Putamen (tissue), 1 donor: ENCODE measurements at regions not wholly inside any gene's neighbourhood (a gene's known extent, or its start where the extent isn't known, plus 50 kb on each side); places are given as distances from the start of the nearest gene placed in this dataset.

Experiments
- DNase-seq: peaks from one replicate; pipeline ENCODE4 v3.0.0-alpha.2; 2016; ENCODE audit warnings: low spot score

DNA sequence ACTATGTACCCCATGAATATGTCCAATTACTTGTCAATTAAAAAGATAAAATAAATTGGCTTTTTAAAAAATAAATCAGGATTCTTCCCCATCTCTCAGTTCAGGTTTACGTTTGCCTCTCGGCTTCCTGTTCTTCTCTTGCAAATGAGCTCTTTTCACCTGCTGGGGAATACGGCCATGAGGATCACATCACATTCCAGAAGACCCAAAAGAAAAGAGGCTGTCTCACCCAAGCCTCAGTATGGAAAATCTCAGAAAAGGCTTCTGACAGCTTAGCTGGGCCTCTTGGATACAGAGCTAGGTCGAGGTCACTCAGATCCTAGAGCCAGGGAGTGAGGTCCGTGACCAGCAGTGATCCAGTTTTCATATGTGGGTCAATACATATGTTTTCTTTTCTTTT is 171.2 kb upstream of the SDK2 start:
- DNase-seq = no peak

GRCh38 chr17:73819440-73820395 is 175.5 kb upstream of the SDK2 start:
- no peak for DNase-seq

DNA sequence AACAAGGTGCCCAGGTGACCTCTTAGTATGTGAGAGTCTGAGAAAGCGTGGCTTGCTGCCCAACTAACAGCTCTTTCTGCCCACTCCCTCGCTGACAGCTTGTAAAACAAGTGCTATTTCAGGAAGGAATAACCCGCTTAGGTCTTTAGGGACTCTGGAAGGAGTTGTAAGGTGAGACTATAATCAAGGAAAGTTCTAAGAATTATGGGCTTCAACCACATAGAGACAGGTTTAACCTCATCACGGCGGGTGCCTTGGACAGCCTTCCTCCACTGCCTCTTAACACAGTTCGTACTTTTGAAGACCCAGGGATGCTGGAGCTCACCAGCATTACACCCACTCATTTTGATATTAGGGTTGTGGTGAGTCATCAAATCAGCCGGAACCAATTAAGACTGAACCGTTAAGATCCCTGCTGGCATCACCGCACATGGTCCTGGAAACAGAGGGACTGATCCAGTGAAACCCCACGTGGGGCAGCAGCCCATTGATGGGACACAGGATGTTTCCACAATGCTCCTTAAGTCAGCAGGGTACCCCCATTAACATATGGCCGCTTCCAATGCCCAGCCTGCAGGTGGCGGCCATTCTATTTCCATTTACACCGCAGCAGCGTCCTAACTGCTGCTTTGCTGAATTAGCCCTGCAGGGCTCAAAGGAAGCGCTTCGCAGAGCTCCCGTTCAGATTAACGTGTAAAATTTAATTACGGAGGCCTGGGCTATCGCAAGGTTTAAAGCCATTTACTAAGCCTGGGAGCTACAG is 176.6 kb upstream of the SDK2 start:
- DNase-seq = no peak

DNA sequence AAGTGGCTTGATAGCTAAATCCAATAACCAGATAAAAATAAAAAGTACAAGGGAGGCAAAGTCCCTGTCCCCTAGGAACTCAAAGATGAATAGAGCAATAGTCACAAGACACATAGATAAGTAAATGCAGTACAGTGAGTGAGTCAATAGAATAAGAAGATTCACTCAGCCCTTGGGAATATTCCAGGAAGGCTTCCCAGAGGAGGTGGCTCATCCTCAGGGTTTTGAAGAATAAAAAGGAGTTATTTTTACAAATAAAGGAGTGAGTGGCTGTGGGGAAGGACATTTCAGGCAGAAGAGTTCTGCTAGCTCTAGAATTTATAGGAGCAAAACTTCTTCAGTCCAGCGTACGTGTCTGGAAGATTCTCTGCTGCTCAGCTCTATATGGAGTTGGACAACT is 177.4 kb upstream of the SDK2 start:
- no peak for DNase-seq

- no peak for DNase-seq
These were observed 178.1 kb upstream of the SDK2 start for GRCh38 chr17:73822371-73822770.

GRCh38 chr17:73823684-73824083 is 179.4 kb upstream of the SDK2 start:
- no peak for DNase-seq

DNA sequence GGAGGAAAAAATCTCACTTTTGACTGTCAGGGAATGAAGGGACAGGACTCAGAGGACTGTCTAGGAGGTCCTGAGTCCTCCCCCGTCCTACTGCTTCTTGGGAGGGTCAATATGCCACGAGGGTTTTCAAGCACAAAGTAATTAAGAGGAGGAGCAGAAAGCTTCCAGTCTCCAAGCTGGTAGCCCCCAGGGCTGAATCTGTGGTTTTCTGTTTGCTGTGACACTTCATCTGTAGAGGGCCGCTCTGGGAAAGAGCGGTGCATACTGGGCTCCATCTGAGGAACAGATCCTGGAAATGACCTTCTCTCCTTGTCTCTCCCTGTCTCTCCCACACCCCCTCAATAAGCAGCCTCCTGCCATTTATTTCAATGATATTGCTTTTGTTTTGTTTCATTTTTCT is 180.1 kb upstream of the SDK2 start:
- no peak for DNase-seq

DNA sequence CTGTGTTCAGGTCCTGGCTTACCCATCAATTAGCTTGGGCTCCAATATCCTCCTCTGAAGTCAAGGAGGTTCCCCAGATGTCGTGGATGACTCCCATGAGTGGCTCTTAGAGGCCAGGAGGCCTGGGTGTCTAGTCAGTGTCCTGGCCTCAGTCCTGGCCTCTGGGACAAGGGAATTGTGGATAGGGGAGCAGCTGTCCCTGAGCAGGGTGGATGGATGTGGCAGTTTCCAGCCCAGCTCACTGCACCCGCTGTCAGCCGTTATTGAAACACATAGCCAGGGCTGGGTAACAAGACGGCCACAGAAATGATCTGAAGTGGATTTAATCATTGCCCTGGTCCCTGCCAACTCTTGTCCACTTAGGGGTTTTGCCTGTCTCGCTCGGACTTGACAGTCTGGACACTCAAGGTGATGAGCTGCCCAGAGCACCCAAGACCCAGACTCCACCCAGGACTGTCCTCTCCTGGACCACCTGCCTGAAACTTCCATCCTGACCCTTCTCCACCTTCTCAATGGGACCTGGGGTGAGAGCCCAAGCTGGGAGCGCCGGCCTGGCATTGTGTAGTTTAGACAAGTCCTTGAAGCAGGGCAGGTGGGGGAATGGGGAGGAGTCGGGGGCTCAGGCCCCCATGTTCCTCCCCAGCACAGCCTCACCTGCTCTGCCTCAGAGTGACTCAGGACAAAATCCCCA is 182.1 kb upstream of the SDK2 start:
- DNase-seq = no peak

DNA sequence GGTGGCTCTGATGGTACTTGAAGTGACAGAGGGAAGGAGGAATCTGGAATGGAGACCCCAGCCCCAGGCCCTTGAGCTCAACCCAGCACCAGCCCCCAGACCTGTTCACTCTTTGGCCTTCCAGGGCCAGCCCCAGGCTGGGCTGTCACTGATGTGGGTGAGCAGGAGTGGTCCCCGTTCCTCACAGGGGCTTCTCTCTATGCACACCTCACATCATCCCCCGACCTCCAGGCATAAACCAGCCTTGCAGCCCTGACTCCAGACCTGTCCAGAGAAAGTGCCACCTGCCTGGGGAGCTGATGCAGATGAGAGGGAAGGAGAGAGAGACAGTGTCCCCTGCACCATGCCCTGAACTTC is 182.6 kb upstream of the SDK2 start:
- DNase-seq = no peak

DNA sequence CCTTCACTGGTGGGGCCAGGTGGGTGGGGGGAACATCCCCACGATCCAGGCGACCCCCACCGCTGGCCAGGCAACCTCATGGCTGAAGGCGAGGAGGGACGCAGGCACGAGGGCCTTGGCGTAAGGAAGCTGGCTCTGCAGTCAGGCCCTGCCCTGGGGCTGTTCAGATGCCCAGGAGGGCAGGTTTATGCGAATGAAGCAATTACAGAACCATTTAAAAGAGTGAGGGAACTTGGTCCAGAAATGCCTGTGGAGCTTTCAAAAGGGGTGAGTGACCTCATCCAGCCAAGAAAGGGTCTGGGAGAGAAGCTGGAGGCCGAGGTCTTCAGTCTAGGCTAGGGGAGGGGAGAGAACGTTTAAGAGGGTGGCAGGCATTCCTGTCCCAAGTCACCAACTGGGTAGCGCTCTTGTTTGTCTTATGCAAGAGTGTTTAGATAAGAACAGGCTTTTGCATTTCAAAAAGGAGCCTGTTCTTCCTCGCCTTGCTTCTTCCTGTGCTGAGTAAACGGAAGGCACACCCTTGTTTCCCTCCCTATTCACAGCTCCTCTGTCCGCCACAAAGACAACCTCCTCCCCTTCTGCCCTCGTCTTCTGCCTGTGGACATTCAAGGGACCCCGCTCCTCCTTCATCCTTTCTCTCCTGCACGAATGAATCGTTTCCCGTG is 183.5 kb upstream of the SDK2 start:
- no peak for DNase-seq

DNA sequence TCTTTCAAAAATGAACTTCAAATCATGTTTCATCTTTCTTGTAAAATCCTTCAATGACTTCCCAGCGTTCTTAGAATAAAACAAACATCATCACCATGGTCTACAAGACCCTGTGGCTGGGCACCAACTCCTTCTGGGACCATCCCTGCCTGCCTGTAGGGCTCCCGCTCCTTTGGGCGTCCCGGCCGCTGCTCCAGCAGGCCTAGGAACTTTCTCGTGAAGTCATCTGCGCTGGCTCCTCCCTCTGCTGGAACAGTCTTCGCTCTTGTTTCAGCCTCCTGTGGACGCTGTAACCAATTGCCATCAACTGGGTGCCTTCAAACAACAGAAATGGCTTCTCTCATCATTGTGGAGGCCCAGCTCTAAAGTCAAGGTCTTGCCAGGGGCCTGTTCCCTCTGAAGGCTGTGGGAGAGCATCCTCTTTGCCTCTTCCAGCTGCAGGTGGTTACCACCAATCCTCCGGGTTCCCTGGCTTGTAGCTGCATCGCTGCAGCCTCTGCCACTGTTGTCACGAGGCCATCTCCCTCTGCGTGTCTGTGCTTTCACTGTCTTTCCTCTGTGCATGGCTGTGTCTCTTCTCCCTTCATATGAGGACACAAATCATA is 185.5 kb upstream of the SDK2 start:
- DNase-seq = no peak

GRCh38 chr17:73831699-73832098 is 187.5 kb upstream of the SDK2 start:
- no peak for DNase-seq

DNA sequence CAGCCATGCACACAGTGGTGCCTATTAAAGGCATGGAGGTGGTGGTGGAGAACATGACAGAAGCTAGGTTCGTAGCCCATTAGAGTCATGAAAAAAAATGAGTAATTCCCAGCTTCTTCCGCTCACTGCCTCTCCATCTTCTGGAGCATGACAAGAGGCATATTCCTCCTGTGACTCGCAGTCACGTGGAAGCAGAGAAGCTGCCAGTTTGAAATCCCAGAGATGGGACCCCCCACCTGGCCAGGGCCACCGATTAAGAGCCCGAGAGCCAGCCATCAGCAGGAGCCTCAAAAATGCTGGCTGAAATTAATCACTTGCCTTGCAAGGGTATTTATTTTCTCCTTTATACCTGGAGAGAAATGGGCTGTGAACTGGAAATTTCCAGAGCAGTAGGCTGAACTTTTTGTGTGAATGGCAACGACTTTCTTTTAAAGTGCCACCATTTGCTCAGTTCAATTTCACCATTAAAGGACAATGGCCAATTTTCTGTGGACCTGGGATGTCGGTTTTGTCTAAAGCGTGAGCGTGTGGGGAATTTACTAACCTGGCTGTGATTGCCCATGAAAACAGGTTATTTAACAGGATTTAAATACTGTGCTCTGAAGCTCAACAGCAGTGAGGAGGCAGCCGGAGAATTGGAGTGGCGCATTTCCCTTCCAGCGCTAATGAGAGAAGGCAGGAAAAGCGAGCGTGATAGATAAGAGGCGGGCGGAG is 189.7 kb upstream of the SDK2 start:
- DNase-seq = no peak

DNA sequence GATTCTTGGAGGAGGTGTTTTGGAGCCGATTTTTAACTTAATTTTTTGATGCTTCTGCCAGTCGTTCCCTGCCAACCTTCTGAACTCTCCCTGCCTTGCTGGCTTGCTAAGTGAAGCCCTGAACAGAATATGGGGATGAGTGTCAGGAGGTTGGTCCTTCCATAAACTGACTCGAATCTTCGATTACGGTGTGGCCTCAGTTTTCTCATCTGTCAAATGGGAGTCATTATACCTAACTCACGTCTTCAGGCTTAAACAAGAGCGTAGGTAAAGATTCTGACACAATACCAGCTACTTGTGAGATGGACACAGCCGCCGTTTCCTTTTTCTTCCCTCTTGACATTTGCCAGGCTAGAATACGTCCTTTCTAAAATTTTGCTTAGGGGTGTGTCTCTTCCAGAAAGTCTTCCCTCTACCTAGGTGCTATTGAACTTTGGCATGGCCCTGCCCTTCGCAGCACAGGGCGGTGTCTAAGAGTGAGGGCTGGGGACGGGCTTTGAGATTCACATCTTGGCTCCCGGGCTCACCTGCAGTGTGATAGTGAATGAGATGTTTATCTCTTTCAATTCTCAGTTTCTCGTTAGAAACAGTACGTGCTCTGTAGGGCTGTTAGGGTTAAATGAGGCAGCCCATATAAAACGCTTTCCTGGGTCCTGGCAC is 190.6 kb upstream of the SDK2 start:
- DNase-seq = no peak

DNA sequence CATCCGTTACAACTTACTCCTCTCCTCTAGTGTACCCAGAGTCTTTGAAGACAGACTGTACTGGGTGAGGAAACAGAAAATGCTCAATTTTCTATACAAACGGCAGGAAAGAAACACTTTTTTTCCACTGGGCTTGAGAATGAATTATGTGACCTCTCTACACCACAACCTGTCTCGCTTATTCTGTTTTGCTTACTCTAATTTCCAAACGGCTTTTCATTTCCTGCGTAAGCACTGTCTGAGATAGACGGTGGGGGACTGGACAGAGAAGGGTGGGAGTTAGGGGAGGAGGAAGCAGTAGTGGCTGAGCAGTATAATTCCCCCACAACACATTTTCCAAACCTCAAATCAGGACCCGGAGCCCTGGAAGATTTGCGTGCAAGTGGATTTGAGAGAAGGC is 191.4 kb upstream of the SDK2 start:
- no peak for DNase-seq

DNA sequence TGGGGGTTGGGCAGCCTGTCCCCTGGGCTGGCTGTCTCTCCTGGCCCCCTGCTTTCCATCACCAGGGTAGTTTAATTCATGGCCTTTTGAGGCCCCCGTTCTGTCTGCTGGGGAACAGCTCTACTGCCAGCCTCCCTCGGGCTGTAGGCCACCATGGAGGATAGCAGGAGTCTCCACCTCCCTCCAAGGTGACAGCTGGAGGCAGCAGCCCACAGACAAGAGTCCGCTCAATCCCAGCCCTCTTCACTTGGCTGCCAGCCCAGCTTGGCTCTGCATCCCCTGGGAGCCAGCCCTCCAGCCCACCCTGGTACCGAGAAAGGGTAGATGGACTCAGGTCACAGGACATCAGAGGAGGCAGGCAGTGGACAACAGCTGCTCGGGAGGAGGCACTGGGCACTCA is 194.6 kb upstream of the SDK2 start:
- DNase-seq = no peak

DNA sequence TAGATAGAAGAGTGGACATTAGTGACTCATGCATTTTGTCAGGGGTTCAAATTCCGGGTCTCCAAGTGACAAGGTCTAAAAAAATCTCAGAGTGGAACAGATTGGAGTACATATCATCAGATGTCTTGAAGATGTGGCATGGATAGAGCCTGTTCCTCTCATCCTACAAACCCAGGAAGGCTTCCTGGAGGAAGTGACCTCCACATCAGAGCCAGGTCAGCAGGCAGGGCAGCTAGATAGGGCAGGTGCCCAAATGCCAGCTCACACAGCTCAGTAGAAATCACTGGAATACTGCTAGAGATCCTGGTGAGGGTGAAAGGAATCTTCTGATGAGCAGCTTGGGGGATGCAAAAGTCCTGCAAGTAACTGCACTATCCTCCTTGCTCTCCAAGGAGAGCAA is 196.6 kb upstream of the SDK2 start:
- DNase-seq = no peak

- DNase-seq = no peak
These were observed 197.3 kb upstream of the SDK2 start for GRCh38 chr17:73841431-73842060.

DNA sequence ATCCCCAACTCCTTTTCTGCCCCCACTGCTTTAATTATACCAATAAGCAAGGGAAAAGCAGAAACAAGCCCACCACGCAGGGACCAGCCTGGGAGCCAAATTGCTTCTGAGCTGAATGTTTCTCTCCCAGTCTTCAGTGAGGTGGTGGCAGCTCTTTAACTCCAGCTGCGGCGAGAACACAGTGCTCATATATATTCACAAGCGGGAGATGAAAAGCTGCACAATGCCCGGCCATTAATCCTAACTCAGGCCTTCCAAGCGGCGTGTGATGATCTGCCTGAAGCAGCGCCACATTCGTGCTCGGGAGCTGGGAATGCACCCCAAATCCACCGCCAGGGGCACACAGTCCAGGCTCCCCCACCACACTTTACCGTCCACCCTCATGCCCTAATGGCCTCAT is 203.7 kb upstream of the SDK2 start:
- DNase-seq = no peak

GRCh38 chr17:73850426-73850825 is 206.2 kb upstream of the SDK2 start:
- DNase-seq = no peak
